A673 (cell line): ENCODE measurements at regions not wholly inside any gene's neighbourhood (a gene's known extent, or its start where the extent isn't known, plus 50 kb on each side); places are given as distances from the start of the nearest gene placed in this dataset.
"Not testable (repeated sequence)": the region's sequence is repeated elsewhere in the genome, so short reads cannot be mapped to it uniquely, and the experiment has no call there.

Experiments used
- BruUV-seq: library from RNA; stranded (reverse); fragments of 400-500 nt; replicated peaks from 2 replicates; lab custom pipeline; 2021; lab: Mats Ljungman, UMichigan
- CTCF ChIA-PET: fragments of 300-600 bp; sonication (Branson Sonifier 250); formaldehyde crosslinking; loops from one replicate; lab custom pipeline; 2022; ENCODE audit warnings: antibody characterized with exemption; lab: Charles Lee
- POLR2A ChIA-PET: fragments of 300-600 bp; sonication (Branson Sonifier 250); formaldehyde crosslinking; loops from one replicate; lab custom pipeline; 2022; ENCODE audit warnings: antibody characterized with exemption; ENCODE audit not compliant: low non-redundant PET; lab: Charles Lee
- DNase-seq: peaks from one replicate; pipeline ENCODE4 v3.0.0-alpha.2; 2015; ENCODE audit warnings: low spot score
- H3K27ac ChIP-seq: fragments of 200-600 bp; sonication (generic); 2 replicates; pipeline ENCODE4 v1.5.1; 2016; ENCODE audit warnings: mixed run types, low read depth, mild to moderate bottlenecking, mixed read lengths, antibody characterized with exemption, low read length; ENCODE audit not compliant: poor library complexity, severe bottlenecking
- H3K27me3 ChIP-seq: fragments of 200-600 bp; sonication (generic); replicated peaks from 2 replicates; pipeline ENCODE4 v1.6.1; 2017; ENCODE audit warnings: mixed run types, low read depth, mild to moderate bottlenecking, mixed read lengths, antibody characterized with exemption, low read length; ENCODE audit not compliant: insufficient read depth, poor library complexity
- H3K36me3 ChIP-seq: fragments of 200-600 bp; sonication (generic); 2 replicates; pipeline ENCODE4 v1.6.1; 2016; ENCODE audit warnings: mixed run types, mild to moderate bottlenecking, mixed read lengths, antibody characterized with exemption, low read length; ENCODE audit not compliant: insufficient read depth, poor library complexity, severe bottlenecking
- H3K4me1 ChIP-seq: fragments of 200-600 bp; sonication (generic); 2 replicates; pipeline ENCODE4 v1.6.1; 2017; ENCODE audit warnings: mixed run types, mild to moderate bottlenecking, mixed read lengths, antibody characterized with exemption, low read length; ENCODE audit not compliant: insufficient read depth, poor library complexity, severe bottlenecking
- H3K4me3 ChIP-seq: fragments of 200-600 bp; sonication (generic); 2 replicates; pipeline ENCODE4 v1.5.1; 2016; ENCODE audit warnings: low read depth, mixed run types, mild to moderate bottlenecking, mixed read lengths, low read length; ENCODE audit not compliant: poor library complexity, severe bottlenecking
- H3K9me3 ChIP-seq: fragments of 200-600 bp; sonication (generic); 2 replicates; pipeline ENCODE4 v1.6.1; 2016; ENCODE audit warnings: mixed run types, low read depth, mild to moderate bottlenecking, mixed read lengths, antibody characterized with exemption, low read length; ENCODE audit not compliant: poor library complexity, severe bottlenecking
- CTCF ChIP-seq: fragments of 300-800, 200-600 bp; sonication (generic); conservative IDR thresholded peaks from 2 replicates; pipeline ENCODE4 v1.5.1; 2017; ENCODE audit warnings: low read depth, mild to moderate bottlenecking, antibody characterized with exemption, low read length, moderate library complexity, mixed read lengths
- EZH2 ChIP-seq: fragments of 200-600 bp; sonication (generic); IDR thresholded peaks from 2 replicates; pipeline ENCODE4 v1.6.1; 2017; ENCODE audit warnings: borderline replicate concordance, low read depth, mild to moderate bottlenecking, mixed read lengths, antibody characterized with exemption, low read length; ENCODE audit not compliant: poor library complexity, severe bottlenecking
- intact Hi-C: fragments of 100-400 bp; cut with micrococcal nuclease; formaldehyde crosslinking; loops from one replicate; pipeline ENCODE4 v1.10.0; 2022; ENCODE audit not compliant: unreplicated experiment

DNA sequence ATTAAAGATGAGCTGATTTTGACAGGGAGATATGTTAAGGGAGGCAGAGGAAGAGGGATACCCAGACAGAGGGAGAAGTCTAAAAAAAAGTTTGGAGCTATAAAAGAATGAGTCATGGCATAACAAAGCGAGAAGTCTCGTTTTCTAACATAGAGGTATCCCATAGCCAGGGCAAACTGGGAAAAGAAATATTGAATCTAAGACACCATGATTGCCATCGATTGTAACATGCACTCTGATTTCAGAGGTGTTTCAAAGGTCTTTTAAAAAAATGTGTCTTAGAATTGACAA lies 110.7 kb downstream of the MDH1 start:
- Histone ChIP-seq H3K4me3 (no peak overlapping the region), H3K9me3 (no peaks in the 10 kb centered on the region), H3K36me3 (no peaks in the 10 kb centered on the region), H3K27ac (no peak overlapping the region), H3K27me3 (no peaks in the 10 kb centered on the region), H3K4me1 (no peaks in the 10 kb centered on the region)
- POLR2A ChIA-PET = interaction anchor here (0.6 kb wide), 1 partner anchor 68 kb away, joined by 7 read pairs; no protein-coding TSS in a partner anchor
- no TSS peak for BruUV-seq
- CTCF ChIA-PET = interaction anchor here (1.0 to 1.1 kb wide), 2 partner anchors 162 to 628 kb away, joined by 3 to 15 read pairs; no protein-coding TSS in a partner anchor
- TF ChIP-seq CTCF (no peak), EZH2 (no peak)
- DNase-seq = no peak
- intact Hi-C loops = loop anchor here (2.0 to 10.0 kb wide), 4 partner anchors 143 to 625 kb away; partner anchors contain the start of gene UGP2

DNA sequence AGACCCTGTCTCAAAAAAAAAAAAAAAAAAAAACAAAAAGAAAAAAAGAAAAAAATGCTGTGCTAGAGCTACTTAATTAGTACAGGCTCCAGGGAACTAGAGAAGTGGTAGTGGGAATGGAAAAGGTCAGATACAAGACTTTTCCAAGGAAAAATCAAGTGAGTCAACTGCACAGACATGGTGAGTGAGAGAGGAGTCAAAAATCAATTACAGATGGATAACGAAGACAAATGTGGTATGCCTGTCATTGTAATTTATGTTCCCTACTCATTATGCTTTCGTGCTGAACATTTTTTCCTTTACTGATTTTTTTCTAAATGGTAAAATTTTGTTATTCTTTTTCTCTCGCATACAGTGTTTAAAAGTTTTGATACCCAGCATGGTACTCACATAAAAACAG lies 111.5 kb downstream of the MDH1 start:
- Histone ChIP-seq H3K9me3 (no peaks in the 10 kb centered on the region), H3K27ac (no peak overlapping the region), H3K4me3 (no peak overlapping the region), H3K4me1 (no peaks in the 10 kb centered on the region), H3K36me3 (no peaks in the 10 kb centered on the region), H3K27me3 (no peaks in the 10 kb centered on the region)
- ChIA-PET POLR2A (interaction anchor here (0.6 kb wide), 1 partner anchor 68 kb away, joined by 7 read pairs; no protein-coding TSS in a partner anchor), CTCF (no interaction called here)
- TF ChIP-seq EZH2 (no peak), CTCF (no peak)
- no peak for DNase-seq
- no TSS peak for BruUV-seq
- intact Hi-C loops = no loop called here

GRCh38 chr2:63701406-63701805 lies 112.6 kb downstream of the MDH1 start:
- ChIA-PET POLR2A (no interaction called here), CTCF (interaction anchor here (0.9 kb wide), 1 partner anchor 159 kb away, joined by 3 read pairs; no protein-coding TSS in a partner anchor)
- Histone ChIP-seq H3K9me3 (no peaks in the 10 kb centered on the region), H3K27ac (no peak overlapping the region), H3K36me3 (no peaks in the 10 kb centered on the region), H3K4me1 (no peaks in the 10 kb centered on the region), H3K4me3 (no peak overlapping the region), H3K27me3 (no peaks in the 10 kb centered on the region)
- intact Hi-C loops = no loop called here
- DNase-seq = no peak
- TF ChIP-seq CTCF (no peak), EZH2 (no peak)
- no TSS peak for BruUV-seq

- H3K9me3 ChIP-seq, CTCF ChIA-PET, H3K27me3 ChIP-seq, H3K27ac ChIP-seq, POLR2A ChIA-PET, H3K4me3 ChIP-seq, intact Hi-C loops, H3K4me1 ChIP-seq, BruUV-seq, DNase-seq, H3K36me3 ChIP-seq: not testable (repeated sequence)
Measured at GRCh38 chr2:63706084-63706483, 117.3 kb downstream of the MDH1 start.
